ENCODE measurements at regions not wholly inside any gene's neighbourhood (a gene's known extent, or its start where the extent isn't known, plus 50 kb on each side); places are given as distances from the start of the nearest gene placed in this dataset.

DNA sequence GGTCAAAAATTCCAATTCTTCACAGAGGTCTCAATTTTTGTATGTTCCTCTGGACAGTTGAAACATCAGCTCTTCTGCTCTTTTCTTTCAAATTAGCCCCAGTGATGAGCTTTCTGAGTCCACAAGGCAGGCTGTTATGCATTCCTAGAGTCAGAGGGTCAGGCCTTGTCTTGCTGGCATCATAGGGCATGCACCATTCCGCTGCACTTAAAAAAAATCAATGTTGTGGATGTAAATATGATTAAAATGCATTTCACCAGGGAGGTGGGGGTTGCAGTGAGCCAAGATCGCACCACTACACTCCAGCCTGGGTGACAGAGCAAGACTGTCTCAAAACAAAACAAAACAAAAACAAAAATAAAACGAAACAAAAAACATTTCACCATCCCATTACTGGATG is 465.3 kb downstream of the EIPR1 start:
- TF ChIP-seq CTCF (IDR thresholded peaks at IDR 0.05 in 8 of 11, conservative IDR thresholded peaks at IDR 0.05 in 3 of 11) (no peak), POLR2A (IDR thresholded peaks at IDR 0.05) (no peak)

Data from spleen (tissue), 7 donors.